Memory B cell (primary cell): ENCODE measurements at regions not wholly inside any gene's neighbourhood (a gene's known extent, or its start where the extent isn't known, plus 50 kb on each side); places are given as distances from the start of the nearest gene placed in this dataset.

Experiments used
- ATAC-seq: fragments of 150-1000 bp; cut with Tn5 transposase; 2 replicates; pipeline ENCODE4 v1.10.0; 2021; ENCODE audit warnings: low read depth, mild to moderate bottlenecking, moderate library complexity
- DNase-seq, 2 donors: peaks; one replicate each; pipeline ENCODE4 v3.0.0; 2022; ENCODE audit warnings: low spot score in 2 of 2
- H3K27ac Mint-ChIP-seq: one replicate; pipeline ENCODE4 v1.8.0; 2022; ENCODE audit warnings: mild to moderate bottlenecking, moderate library complexity, mixed read lengths
- H3K27me3 Mint-ChIP-seq: one replicate; pipeline ENCODE4 v1.8.0; 2022; ENCODE audit warnings: mixed read lengths
- H3K36me3 Mint-ChIP-seq: one replicate; pipeline ENCODE4 v1.8.0; 2022; ENCODE audit warnings: mild to moderate bottlenecking, mixed read lengths
- H3K4me1 Mint-ChIP-seq: one replicate; pipeline ENCODE4 v1.8.0; 2022; ENCODE audit warnings: mixed read lengths
- H3K4me3 Mint-ChIP-seq: one replicate; pipeline ENCODE4 v1.8.0; 2022; ENCODE audit warnings: mild to moderate bottlenecking, moderate library complexity, mixed read lengths
- H3K9me3 Mint-ChIP-seq: one replicate; pipeline ENCODE4 v1.8.0; 2022; ENCODE audit warnings: mixed read lengths

GRCh38 chr14:53553221-53553620 is 400.1 kb upstream of the DDHD1 start:
- no peak overlapping the region for H3K27ac Mint-ChIP-seq
- H3K9me3 Mint-ChIP-seq: no peaks in the 10 kb centered on the region
- H3K4me1 Mint-ChIP-seq: no peaks in the 10 kb centered on the region
- ATAC-seq: no peak
- H3K27me3 Mint-ChIP-seq: no peaks in the 10 kb centered on the region
- no peak for DNase-seq
- H3K4me3 Mint-ChIP-seq: no peak overlapping the region
- H3K36me3 Mint-ChIP-seq: no peaks in the 10 kb centered on the region

GRCh38 chr14:53551862-53552261 is 398.7 kb upstream of the DDHD1 start:
- DNase-seq (no peak), ATAC-seq (no peak)
- Mint-ChIP-seq H3K36me3 (no peaks in the 10 kb centered on the region), H3K4me3 (no peak overlapping the region), H3K9me3 (no peaks in the 10 kb centered on the region), H3K27me3 (no peaks in the 10 kb centered on the region), H3K27ac (no peak overlapping the region), H3K4me1 (no peaks in the 10 kb centered on the region)

GRCh38 chr14:53550776-53551175 is 397.7 kb upstream of the DDHD1 start:
- H3K4me3 Mint-ChIP-seq: no peak overlapping the region
- no peak for ATAC-seq

DNA sequence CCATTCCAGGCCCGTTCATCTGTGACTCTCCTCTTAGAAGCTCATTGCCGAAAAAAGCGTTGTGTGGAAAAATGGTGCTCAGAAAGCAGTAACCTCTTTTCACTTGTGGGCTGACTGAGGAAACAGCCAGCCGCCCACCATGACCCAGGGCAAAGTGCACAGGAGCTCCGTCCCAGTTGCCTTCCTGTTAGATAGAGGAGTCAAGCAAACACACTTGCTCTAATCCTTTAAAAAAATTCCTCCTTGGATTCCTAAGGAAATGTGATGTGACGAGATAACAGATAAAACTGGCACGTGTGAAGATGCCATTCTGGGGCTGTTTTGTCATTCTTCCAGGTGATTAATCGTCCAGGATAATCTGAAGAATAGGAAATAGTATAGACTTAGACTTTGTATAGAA is 396.8 kb upstream of the DDHD1 start:
- no peaks in the 10 kb centered on the region for H3K9me3 Mint-ChIP-seq
- no peak overlapping the region for H3K27ac Mint-ChIP-seq
- no peak overlapping the region for H3K4me3 Mint-ChIP-seq
- no peaks in the 10 kb centered on the region for H3K4me1 Mint-ChIP-seq
- H3K27me3 Mint-ChIP-seq: no peaks in the 10 kb centered on the region
- no peaks in the 10 kb centered on the region for H3K36me3 Mint-ChIP-seq
- DNase-seq (no peak), ATAC-seq (no peak)

More at GRCh38 chr14:53550776-53551175, 397.7 kb upstream of the DDHD1 start:
- Mint-ChIP-seq H3K27ac (no peak overlapping the region), H3K4me1 (no peaks in the 10 kb centered on the region), H3K9me3 (no peaks in the 10 kb centered on the region), H3K36me3 (no peaks in the 10 kb centered on the region), H3K27me3 (no peaks in the 10 kb centered on the region)
- no peak for DNase-seq

DNA sequence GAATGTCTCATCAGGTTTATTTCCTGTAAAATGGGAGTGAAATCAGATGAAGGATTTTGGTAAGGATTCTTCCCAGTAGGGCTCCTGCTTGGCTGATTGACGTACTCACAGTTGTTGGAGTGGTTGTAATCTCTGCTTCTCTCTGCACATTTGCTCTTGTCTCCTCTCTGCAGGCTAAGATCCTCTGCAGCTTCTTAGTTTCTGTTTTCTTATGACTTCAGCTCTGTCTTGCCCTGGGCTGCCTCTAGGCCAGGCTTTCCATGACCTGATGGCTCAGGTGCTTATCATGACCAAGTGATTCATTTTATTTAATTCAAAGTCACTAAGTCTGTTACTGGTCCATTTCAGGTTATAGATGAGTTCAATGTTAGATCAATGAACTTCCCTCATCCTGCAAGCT is 394.5 kb upstream of the DDHD1 start:
- Mint-ChIP-seq H3K9me3 (no peaks in the 10 kb centered on the region), H3K4me3 (no peak overlapping the region), H3K36me3 (no peaks in the 10 kb centered on the region), H3K27me3 (no peaks in the 10 kb centered on the region), H3K27ac (no peak overlapping the region), H3K4me1 (no peaks in the 10 kb centered on the region)
- ATAC-seq: no peak
- DNase-seq: no peak

- ATAC-seq (no peak), DNase-seq (no peak)
- no peak overlapping the region for H3K27ac Mint-ChIP-seq
- H3K4me1 Mint-ChIP-seq: no peaks in the 10 kb centered on the region
- H3K27me3 Mint-ChIP-seq: no peaks in the 10 kb centered on the region
- no peak overlapping the region for H3K4me3 Mint-ChIP-seq
- no peaks in the 10 kb centered on the region for H3K36me3 Mint-ChIP-seq
- no peaks in the 10 kb centered on the region for H3K9me3 Mint-ChIP-seq
Measured at GRCh38 chr14:53545217-53545616, 392.1 kb upstream of the DDHD1 start.

DNA sequence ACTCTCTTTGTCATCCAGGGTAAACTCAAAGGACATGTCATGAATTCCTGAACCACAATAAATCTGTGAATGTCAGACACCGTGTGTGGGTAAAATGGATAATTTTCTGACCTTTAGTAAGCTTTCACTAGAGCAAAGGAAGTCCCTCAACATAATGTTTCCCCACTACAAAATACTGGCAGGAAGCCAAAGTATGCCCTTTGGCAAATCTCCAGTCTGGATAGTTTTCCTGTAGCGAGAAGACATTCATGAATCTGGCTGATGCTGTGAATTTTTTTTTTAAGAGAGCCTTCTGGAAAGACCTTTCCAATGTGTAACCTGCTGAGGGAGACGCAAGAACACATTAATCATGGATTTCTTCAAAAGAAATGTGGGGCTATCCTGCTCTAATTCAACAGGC is 389.6 kb upstream of the DDHD1 start:
- no peaks in the 10 kb centered on the region for H3K36me3 Mint-ChIP-seq
- H3K27ac Mint-ChIP-seq: no peak overlapping the region
- DNase-seq (no peak), ATAC-seq (no peak)
- H3K9me3 Mint-ChIP-seq: no peaks in the 10 kb centered on the region
- H3K27me3 Mint-ChIP-seq: no peaks in the 10 kb centered on the region
- H3K4me1 Mint-ChIP-seq: peaks cover 2% of the 10 kb centered on the region
- H3K4me3 Mint-ChIP-seq: no peak overlapping the region

DNA sequence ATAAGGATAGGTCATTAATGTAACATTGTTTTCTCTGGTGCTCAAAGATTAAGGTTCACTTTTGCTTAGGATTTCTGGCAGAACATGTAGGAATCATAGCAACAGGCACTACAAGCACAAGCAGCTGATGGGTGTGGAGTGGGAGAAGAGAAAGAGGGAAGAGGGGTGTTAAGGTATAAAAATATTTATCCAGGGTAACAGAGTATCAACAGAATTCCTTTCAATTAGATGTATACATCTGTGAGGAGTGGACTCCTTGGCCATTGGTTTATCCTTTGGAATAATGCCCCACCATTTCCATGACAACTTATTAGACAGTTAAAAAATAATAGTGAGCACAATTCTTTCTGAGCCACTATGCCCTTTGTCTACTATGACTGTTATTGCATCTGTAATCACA is 388.3 kb upstream of the DDHD1 start:
- Mint-ChIP-seq H3K4me1 (peaks cover 2% of the 10 kb centered on the region), H3K4me3 (no peak overlapping the region)
- no peak for DNase-seq

GRCh38 chr14:53539489-53540126 is 386.5 kb upstream of the DDHD1 start:
- peak; percentile 62 for ATAC-seq
- H3K9me3 Mint-ChIP-seq: no peaks in the 10 kb centered on the region
- no peaks in the 10 kb centered on the region for H3K27me3 Mint-ChIP-seq
- peaks cover 2% of the 10 kb centered on the region for H3K4me1 Mint-ChIP-seq
- no peak overlapping the region for H3K27ac Mint-ChIP-seq
- DNase-seq: peak; percentile 62 to 66
- no peak overlapping the region for H3K4me3 Mint-ChIP-seq
- H3K36me3 Mint-ChIP-seq: no peaks in the 10 kb centered on the region

More for the DNA sequence above, 388.3 kb upstream of the DDHD1 start:
- H3K36me3 Mint-ChIP-seq: no peaks in the 10 kb centered on the region
- no peaks in the 10 kb centered on the region for H3K9me3 Mint-ChIP-seq
- no peaks in the 10 kb centered on the region for H3K27me3 Mint-ChIP-seq
- no peak for ATAC-seq
- no peak overlapping the region for H3K27ac Mint-ChIP-seq

GRCh38 chr14:53538316-53538881 is 385.3 kb upstream of the DDHD1 start:
- H3K9me3 Mint-ChIP-seq: no peaks in the 10 kb centered on the region
- H3K36me3 Mint-ChIP-seq: no peaks in the 10 kb centered on the region
- no peak overlapping the region for H3K27ac Mint-ChIP-seq
- no peak for ATAC-seq
- no peak overlapping the region for H3K4me3 Mint-ChIP-seq
- no peaks in the 10 kb centered on the region for H3K27me3 Mint-ChIP-seq
- DNase-seq: no peak
- peaks cover 2% of the 10 kb centered on the region for H3K4me1 Mint-ChIP-seq

- no peak overlapping the region for H3K4me3 Mint-ChIP-seq
- ATAC-seq (no peak), DNase-seq (no peak)
- H3K27me3 Mint-ChIP-seq: peaks cover 1% of the 10 kb centered on the region
- H3K9me3 Mint-ChIP-seq: no peaks in the 10 kb centered on the region
- no peaks in the 10 kb centered on the region for H3K36me3 Mint-ChIP-seq
- peaks cover 4% of the 10 kb centered on the region for H3K4me1 Mint-ChIP-seq
- H3K27ac Mint-ChIP-seq: no peak overlapping the region
Measured at GRCh38 chr14:53537422-53538315, 384.5 kb upstream of the DDHD1 start.

- peaks cover 1% of the 10 kb centered on the region for H3K27me3 Mint-ChIP-seq
- no peaks in the 10 kb centered on the region for H3K36me3 Mint-ChIP-seq
- no peaks in the 10 kb centered on the region for H3K9me3 Mint-ChIP-seq
- H3K4me3 Mint-ChIP-seq: no peak overlapping the region
- no peak for ATAC-seq
- DNase-seq: no peak
- H3K4me1 Mint-ChIP-seq: peaks cover 4% of the 10 kb centered on the region
- H3K27ac Mint-ChIP-seq: no peak overlapping the region
Measured at GRCh38 chr14:53536446-53536845, 383.3 kb upstream of the DDHD1 start.

- ATAC-seq (no peak), DNase-seq (no peak)
- H3K4me3 Mint-ChIP-seq: no peak overlapping the region
- no peaks in the 10 kb centered on the region for H3K9me3 Mint-ChIP-seq
- H3K4me1 Mint-ChIP-seq: peaks cover 4% of the 10 kb centered on the region
- H3K27ac Mint-ChIP-seq: no peak overlapping the region
- H3K36me3 Mint-ChIP-seq: no peaks in the 10 kb centered on the region
- peaks cover 1% of the 10 kb centered on the region for H3K27me3 Mint-ChIP-seq
Measured at GRCh38 chr14:53534841-53535240, 381.7 kb upstream of the DDHD1 start.

GRCh38 chr14:53533384-53533970 is 380.4 kb upstream of the DDHD1 start:
- DNase-seq: no peak
- H3K27ac Mint-ChIP-seq: no peak overlapping the region
- H3K27me3 Mint-ChIP-seq: peaks cover 1% of the 10 kb centered on the region
- H3K9me3 Mint-ChIP-seq: no peaks in the 10 kb centered on the region
- H3K36me3 Mint-ChIP-seq: no peaks in the 10 kb centered on the region
- H3K4me3 Mint-ChIP-seq: no peak overlapping the region
- no peak for ATAC-seq
- peaks cover 2% of the 10 kb centered on the region for H3K4me1 Mint-ChIP-seq
